NCI-H774 (cell line): ENCODE measurements at regions not wholly inside any gene's neighbourhood (a gene's known extent, or its start where the extent isn't known, plus 50 kb on each side); places are given as distances from the start of the nearest gene placed in this dataset.

ENCODE experiments used
- DNase-seq: peaks from one replicate; lab custom pipeline; 2025; lab: John Stamatoyannopoulos, UW

DNA sequence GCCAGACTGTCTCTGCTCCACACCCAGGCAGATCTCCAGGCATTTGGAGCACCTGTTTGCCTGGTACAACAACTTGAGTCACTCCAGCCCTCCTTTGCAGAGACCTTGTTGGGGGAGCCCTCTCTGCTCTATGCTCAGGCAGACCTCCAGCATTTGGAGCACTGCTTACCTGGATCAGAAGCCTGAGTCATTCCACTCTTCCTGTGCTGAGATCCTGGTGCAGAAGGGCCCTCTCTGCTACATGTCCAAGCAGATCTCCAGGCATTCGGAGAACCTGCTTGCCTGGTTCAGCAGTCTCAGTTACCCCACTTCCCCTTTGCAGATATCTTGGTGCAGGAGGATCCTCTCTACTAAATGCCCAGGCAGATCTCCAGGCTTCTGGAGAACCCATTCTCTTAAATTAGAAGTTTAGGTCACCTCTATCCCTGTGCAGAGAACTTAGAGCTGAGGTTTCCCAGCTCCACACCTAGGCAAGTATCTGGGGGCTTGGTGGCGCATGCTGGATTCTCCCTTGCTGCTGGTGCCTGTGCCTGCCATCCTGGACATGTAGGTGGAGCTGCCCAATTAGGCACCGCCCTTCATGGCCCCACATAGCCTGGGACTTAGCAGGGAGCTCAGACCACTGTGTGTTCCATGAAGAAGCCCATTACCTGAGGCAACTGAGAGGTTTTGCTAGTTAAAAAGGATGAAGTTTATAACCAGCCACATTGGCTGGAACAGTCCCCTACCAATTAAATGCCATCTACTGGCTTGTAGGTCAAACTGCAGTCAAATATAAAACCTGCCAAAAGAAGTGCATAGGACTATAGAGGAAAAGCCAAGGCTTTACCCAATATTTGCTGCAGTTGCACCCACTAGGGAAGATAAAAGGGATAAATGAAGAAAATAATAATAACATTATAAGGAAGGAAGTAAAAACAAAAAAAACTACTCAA, 97.6 kb upstream of the SLITRK6 start:
- no peak for DNase-seq

GRCh38 chr13:85887406-85887805, 88.2 kb upstream of the SLITRK6 start:
- DNase-seq = no peak

DNA sequence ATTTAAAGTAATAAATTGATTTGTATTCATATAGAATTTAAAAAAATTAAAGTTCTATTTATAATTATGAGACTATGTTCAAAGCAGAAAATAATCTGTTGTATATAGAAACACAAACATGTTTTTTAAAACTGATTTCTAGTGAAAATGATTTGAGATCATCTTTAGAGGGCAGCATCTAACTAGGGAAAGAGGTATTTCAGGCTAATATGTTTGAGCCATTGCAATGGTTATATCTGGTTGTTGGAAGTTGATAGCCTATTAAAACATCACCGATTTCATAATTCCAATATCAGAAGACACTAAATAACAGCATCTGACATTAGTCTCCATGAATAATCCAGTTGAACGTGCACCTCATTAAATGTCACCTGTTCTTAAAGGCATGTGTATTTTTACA, 79.8 kb upstream of the SLITRK6 start:
- no peak for DNase-seq

DNA sequence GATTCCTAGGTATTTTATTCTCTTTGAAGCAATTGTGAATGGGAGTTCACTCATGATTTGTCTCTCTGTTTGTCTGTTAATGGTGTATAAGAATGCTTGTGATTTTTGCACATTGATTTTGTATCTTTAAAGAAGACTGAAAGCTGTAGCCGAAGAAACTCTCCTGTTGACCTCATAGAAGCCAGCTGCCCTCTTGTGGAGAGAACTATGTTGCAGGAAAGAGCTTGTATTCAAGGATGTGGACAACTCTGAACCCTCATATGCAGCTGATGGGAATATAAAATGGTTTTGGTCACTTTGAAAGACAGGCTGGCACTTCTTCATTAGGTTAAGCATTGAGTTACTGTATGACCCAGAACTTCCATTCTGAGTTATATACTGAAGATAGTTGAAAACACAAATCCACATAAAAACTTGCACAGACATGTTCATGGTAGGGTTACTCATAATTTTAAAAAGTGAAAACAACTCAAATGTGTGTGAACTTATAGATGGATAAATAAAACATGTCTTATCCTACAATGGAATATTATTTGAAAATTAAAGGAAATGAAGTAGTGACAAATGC, 65.8 kb upstream of the SLITRK6 start:
- no peak for DNase-seq

- no peak for DNase-seq
Measured at GRCh38 chr13:85853901-85854663, 54.9 kb upstream of the SLITRK6 start.

DNA sequence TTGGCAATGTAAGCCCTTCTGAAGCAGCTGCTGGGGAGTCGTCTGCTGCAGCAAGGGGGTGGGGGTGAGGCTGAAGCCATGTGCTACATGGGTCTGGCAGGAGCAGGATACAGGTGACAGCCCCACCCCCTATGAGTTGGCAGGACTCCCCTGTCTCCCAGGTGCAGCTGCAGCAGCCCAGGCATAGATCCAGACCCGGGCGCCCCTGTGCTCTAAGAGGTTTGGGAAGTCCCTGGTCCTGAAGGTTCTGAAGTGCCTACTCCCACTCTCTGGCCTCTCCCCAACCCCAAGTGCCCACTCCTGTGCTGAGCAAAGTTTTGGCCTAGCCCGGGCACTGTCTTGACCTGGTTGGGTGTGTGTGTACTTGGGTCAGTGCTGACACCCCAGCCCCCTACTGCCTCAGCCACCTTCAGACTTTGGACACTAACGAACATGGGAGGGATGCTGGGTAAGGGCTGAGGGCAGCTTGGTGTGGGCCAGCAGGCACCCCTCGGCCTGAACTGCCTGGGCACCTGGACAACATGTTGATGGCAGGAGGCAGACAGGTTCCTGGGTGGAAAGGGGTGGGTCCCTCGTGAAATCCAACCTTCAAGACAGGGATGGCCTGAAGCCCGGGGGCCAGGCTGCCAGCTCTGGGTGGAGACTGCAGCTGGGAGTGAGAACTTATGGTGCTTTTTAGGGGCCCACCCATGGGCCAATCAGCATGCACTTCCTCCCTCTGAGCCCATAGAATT, 54.1 kb upstream of the SLITRK6 start:
- DNase-seq = no peak
